ENCODE measurements at regions not wholly inside any gene's neighbourhood (a gene's known extent, or its start where the extent isn't known, plus 50 kb on each side); places are given as distances from the start of the nearest gene placed in this dataset.

- TF ChIP-seq POLR2A (IDR thresholded peaks at IDR 0.05) (no peak), CTCF (IDR thresholded peaks at IDR 0.05) (no peak)
- no peak overlapping the region for H3K4me3 ChIP-seq (ENCODE audit: low read depth, poor library complexity, severe bottlenecking)
- no peak for DNase-seq (ENCODE audit: low spot score in 2 of 2)
- intact Hi-C loops (cut with DNase I; ENCODE audit: low total_unique reads), result no loop called here
Observed at GRCh38 chr22:22050141-22050775, 67.7 kb upstream of the TOP3B start.

- intact Hi-C loops (cut with DNase I; ENCODE audit: low total_unique reads), result no loop called here
- TF ChIP-seq CTCF (IDR thresholded peaks at IDR 0.05), result no peak
- no peak for TF ChIP-seq POLR2A (IDR thresholded peaks at IDR 0.05)
- WGBS, 2 donors, result 30 to 40% methylated on average over 1 of the region's 1 CpG
- no peak for DNase-seq (ENCODE audit: low spot score in 2 of 2)
- no peak overlapping the region for H3K4me3 ChIP-seq (ENCODE audit: low read depth, poor library complexity, severe bottlenecking)
Observed at GRCh38 chr22:22049684-22050083, 67.1 kb upstream of the TOP3B start.

GRCh38 chr22:22048981-22049531 is 66.5 kb upstream of the TOP3B start:
- H3K4me3 ChIP-seq (ENCODE audit: low read depth, poor library complexity, severe bottlenecking), result no peak overlapping the region
- 41 to 49% methylated on average over 2 of the region's 2 CpGs for WGBS, 2 donors
- TF ChIP-seq CTCF (IDR thresholded peaks at IDR 0.05), result no peak
- no peak for TF ChIP-seq POLR2A (IDR thresholded peaks at IDR 0.05)
- intact Hi-C loops (cut with DNase I; ENCODE audit: low total_unique reads), result no loop called here
- DNase-seq (ENCODE audit: low spot score in 2 of 2), result no peak

GRCh38 chr22:22048318-22048942 is 65.8 kb upstream of the TOP3B start:
- no peak overlapping the region for H3K4me3 ChIP-seq (ENCODE audit: low read depth, poor library complexity, severe bottlenecking)
- intact Hi-C loops (cut with DNase I; ENCODE audit: low total_unique reads), result no loop called here
- DNase-seq (ENCODE audit: low spot score in 2 of 2), result no peak
- WGBS, 2 donors, result 67 to 70% methylated on average over 2 of the region's 2 CpGs
- TF ChIP-seq POLR2A (IDR thresholded peaks at IDR 0.05), result no peak
- no peak for TF ChIP-seq CTCF (IDR thresholded peaks at IDR 0.05)

GRCh38 chr22:22047776-22048175 is 65.2 kb upstream of the TOP3B start:
- TF ChIP-seq CTCF (IDR thresholded peaks at IDR 0.05), result no peak
- TF ChIP-seq POLR2A (IDR thresholded peaks at IDR 0.05), result no peak
- 79 to 80% methylated on average over 4 of the region's 4 CpGs for WGBS, 2 donors
- intact Hi-C loops (cut with DNase I; ENCODE audit: low total_unique reads), result no loop called here
- no peak for DNase-seq (ENCODE audit: low spot score in 2 of 2)
- H3K4me3 ChIP-seq (ENCODE audit: low read depth, poor library complexity, severe bottlenecking), result no peak overlapping the region

All from lower leg skin (tissue), 4 donors.